ENCODE measurements at regions not wholly inside any gene's neighbourhood (a gene's known extent, or its start where the extent isn't known, plus 50 kb on each side); places are given as distances from the start of the nearest gene placed in this dataset.

DNA sequence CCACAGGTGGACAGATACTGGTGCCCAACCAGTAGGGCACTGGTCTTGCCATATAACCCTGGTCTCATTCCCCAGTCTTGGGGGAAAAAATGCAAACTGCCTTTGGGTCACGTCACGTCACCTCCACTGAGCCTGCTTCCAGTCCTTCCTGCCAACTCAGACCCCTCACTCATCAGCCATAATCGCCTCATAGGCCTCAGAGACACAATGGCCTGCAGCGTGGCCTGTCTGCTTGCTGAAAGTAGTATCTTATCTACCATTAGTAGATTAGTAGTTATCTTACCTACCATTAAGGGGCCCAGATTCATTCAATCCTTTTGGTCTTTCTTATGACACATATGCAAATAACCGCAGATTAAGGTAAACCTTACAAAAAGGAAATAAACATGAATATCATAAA lies 93.8 kb downstream of the FAM174B start:
- H3K79me1 ChIP-seq (ENCODE audit: low read depth in 1 of 2, low read length in 2 of 2): no peaks in the 10 kb centered on the region
- DNase-seq: no peak
- no peak for ATAC-seq (ENCODE audit: low read depth)
- H4K8ac ChIP-seq (ENCODE audit: low read depth in 2 of 2, low read length in 2 of 2): no peak overlapping the region
- no peaks in the 10 kb centered on the region for H3K4me1 ChIP-seq (ENCODE audit: control insufficient read depth, insufficient read depth, low read length)
- H2BK15ac ChIP-seq (ENCODE audit: low read depth, low read length): no peak overlapping the region
- no peak overlapping the region for H3K14ac ChIP-seq (replicated peaks; ENCODE audit: low read depth, low read length)
- H3K9me3 ChIP-seq (ENCODE audit: control insufficient read depth, insufficient read depth, low read length): no peaks in the 10 kb centered on the region
- no peak overlapping the region for H2BK120ac ChIP-seq (ENCODE audit: low read depth, low read length)
- no peak overlapping the region for H2BK5ac ChIP-seq (ENCODE audit: low read depth, low read length, poor library complexity, severe bottlenecking)
- H3K27me3 ChIP-seq (ENCODE audit: control insufficient read depth, insufficient read depth, low read length): no peaks in the 10 kb centered on the region
- no peaks in the 10 kb centered on the region for H3K36me3 ChIP-seq (ENCODE audit: control insufficient read depth, insufficient read depth, low read length)
- no peak for TF ChIP-seq BHLHE40 (IDR thresholded peaks at IDR 0.05; ENCODE audit: low read depth, low read length)
- no peak for TF ChIP-seq MXI1 (IDR thresholded peaks at IDR 0.05; ENCODE audit: borderline replicate concordance, low read depth, low read length)
- no peak for TF ChIP-seq CEBPB (IDR thresholded peaks at IDR 0.05; ENCODE audit: low read depth, low read length)
- TF ChIP-seq POLR2A (IDR thresholded peaks at IDR 0.05; ENCODE audit: low read depth, low read length): no peak
- TF ChIP-seq MAFK (IDR thresholded peaks at IDR 0.05; ENCODE audit: low read depth, low read length): no peak
- TF ChIP-seq CHD1 (IDR thresholded peaks at IDR 0.05; ENCODE audit: low read depth, low read length): no peak
- no peak for TF ChIP-seq FOS (IDR thresholded peaks at IDR 0.05; ENCODE audit: low read depth, low read length)
- TF ChIP-seq, protein P1, sequence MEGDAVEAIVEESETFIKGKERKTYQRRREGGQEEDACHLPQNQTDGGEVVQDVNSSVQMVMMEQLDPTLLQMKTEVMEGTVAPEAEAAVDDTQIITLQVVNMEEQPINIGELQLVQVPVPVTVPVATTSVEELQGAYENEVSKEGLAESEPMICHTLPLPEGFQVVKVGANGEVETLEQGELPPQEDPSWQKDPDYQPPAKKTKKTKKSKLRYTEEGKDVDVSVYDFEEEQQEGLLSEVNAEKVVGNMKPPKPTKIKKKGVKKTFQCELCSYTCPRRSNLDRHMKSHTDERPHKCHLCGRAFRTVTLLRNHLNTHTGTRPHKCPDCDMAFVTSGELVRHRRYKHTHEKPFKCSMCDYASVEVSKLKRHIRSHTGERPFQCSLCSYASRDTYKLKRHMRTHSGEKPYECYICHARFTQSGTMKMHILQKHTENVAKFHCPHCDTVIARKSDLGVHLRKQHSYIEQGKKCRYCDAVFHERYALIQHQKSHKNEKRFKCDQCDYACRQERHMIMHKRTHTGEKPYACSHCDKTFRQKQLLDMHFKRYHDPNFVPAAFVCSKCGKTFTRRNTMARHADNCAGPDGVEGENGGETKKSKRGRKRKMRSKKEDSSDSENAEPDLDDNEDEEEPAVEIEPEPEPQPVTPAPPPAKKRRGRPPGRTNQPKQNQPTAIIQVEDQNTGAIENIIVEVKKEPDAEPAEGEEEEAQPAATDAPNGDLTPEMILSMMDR (conservative IDR thresholded peaks at IDR 0.05; ENCODE audit: low read depth, low read length): no peak
- TF ChIP-seq SMC3 (IDR thresholded peaks at IDR 0.05; ENCODE audit: low read depth, low read length): no peak
- TF ChIP-seq, protein P2, sequence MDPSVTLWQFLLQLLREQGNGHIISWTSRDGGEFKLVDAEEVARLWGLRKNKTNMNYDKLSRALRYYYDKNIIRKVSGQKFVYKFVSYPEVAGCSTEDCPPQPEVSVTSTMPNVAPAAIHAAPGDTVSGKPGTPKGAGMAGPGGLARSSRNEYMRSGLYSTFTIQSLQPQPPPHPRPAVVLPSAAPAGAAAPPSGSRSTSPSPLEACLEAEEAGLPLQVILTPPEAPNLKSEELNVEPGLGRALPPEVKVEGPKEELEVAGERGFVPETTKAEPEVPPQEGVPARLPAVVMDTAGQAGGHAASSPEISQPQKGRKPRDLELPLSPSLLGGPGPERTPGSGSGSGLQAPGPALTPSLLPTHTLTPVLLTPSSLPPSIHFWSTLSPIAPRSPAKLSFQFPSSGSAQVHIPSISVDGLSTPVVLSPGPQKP (IDR thresholded peaks at IDR 0.05; ENCODE audit: borderline replicate concordance, low read depth, low read length): no peak
- H4K5ac ChIP-seq (ENCODE audit: low read depth, low read length): no peak overlapping the region
- no CpG with 5 or more reads among the region's 5 CpGs for WGBS, 2 experiments (ENCODE audit: extremely low coverage in 2 of 2, insufficient read length in 1 of 2)
- no peak overlapping the region for H2BK20ac ChIP-seq (ENCODE audit: low read depth, low read length)
- H3K18ac ChIP-seq (ENCODE audit: low read depth, low read length): no peak overlapping the region
- no peak overlapping the region for H2AK9ac ChIP-seq (replicated peaks; ENCODE audit: low read depth, low read length, poor library complexity)
- POLR2A ChIA-PET (ENCODE audit: unreplicated experiment): no interaction called here
- in situ Hi-C loops (cut with MboI; ENCODE audit: low sequenced_read_pairs): no loop called here
- intact Hi-C loops (cut with micrococcal nuclease): no loop called here
- dilution Hi-C loops (cut with HindIII; ENCODE audit: low sequenced_read_pairs, unreplicated experiment): no loop called here
- no TSS peak for BruUV-seq (replicated peaks)
- H3K56ac ChIP-seq (ENCODE audit: extremely low read depth, insufficient read depth, low read length): no peak overlapping the region
- no peak overlapping the region for H3K4me3 ChIP-seq (ENCODE audit: insufficient read depth, low read depth, low read length)
- no peak overlapping the region for H3K27ac ChIP-seq (ENCODE audit: insufficient read depth, low read length)
- no peaks in the 10 kb centered on the region for H4K20me1 ChIP-seq (ENCODE audit: insufficient read depth, low read length)
- H3K4me2 ChIP-seq (ENCODE audit: low read depth, low read length): no peak overlapping the region
- H3K9ac ChIP-seq (ENCODE audit: low read depth, low read length): no peak overlapping the region
- H2AK5ac ChIP-seq (ENCODE audit: low read depth, low read length): no peak overlapping the region
- no peak overlapping the region for H4K91ac ChIP-seq (ENCODE audit: insufficient read depth, low read depth, low read length)
- H3K9me1 ChIP-seq (ENCODE audit: insufficient read depth, low read length): no peaks in the 10 kb centered on the region
- no peak overlapping the region for H2AFZ ChIP-seq (replicated peaks; ENCODE audit: low read length, poor library complexity)
- CTCF ChIA-PET: no interaction called here
- no peak overlapping the region for H3K23ac ChIP-seq (ENCODE audit: low read depth, low read length)
- H3K4ac ChIP-seq (ENCODE audit: low read depth, low read length): no peak overlapping the region

All from IMR-90 (cell line).